HepG2 (cell line): ENCODE measurements at regions not wholly inside any gene's neighbourhood (a gene's known extent, or its start where the extent isn't known, plus 50 kb on each side); places are given as distances from the start of the nearest gene placed in this dataset.

Experiments used
- ATAC-seq: fragments of 200-7000 bp; cut with Tn5 transposase; 3 replicates; pipeline ENCODE4 v1.9.1; 2020; ENCODE audit warnings: mild to moderate bottlenecking, moderate library complexity
- BruUV-seq: library from RNA; stranded (reverse); fragments of 400-500 nt; replicated peaks from 2 replicates; lab custom pipeline; 2021; lab: Mats Ljungman, UMichigan
- CTCF ChIA-PET: fragments of 300-600 bp; formaldehyde crosslinking; extraction: SDS; loops from one replicate; lab custom pipeline; 2021; ENCODE audit warnings: low total read pairs, inconsistent platforms, low intra/inter-chr PET ratio; lab: Yijun Ruan, JAX
- POLR2A ChIA-PET: fragments of 350-600 bp; sonication (Branson Sonifier 250); formaldehyde crosslinking; loops from one replicate; lab custom pipeline; 2020; ENCODE audit warnings: antibody characterized with exemption, inconsistent platforms; lab: Yijun Ruan, JAX
- DNase-seq: peaks from one replicate; pipeline ENCODE4 v3.0.0-alpha.2; 2015; ENCODE audit warnings: low spot score
- FAIRE-seq: peaks from 3 replicates; lab custom pipeline; 2011; peaks lifted over from hg19 to GRCh38; lab: Jason Lieb, UNC
- H2AFZ ChIP-seq: one replicate; pipeline ENCODE4 v1.6.1; 2011; ENCODE audit warnings: low read length, inconsistent platforms
- H3K27ac ChIP-seq: fragments of 300-600 bp; 3 replicates; pipeline ENCODE4 v1.8.0; 2011; ENCODE audit warnings: mixed run types, mild to moderate bottlenecking, mixed read lengths, low read length, inconsistent platforms; ENCODE audit not compliant: insufficient read depth; ENCODE audit errors: extremely low read length
- H3K27me3 ChIP-seq, 2 experiments: fragments of 200-600 bp in 1 of 2; 2 replicates in 1 of 2; 3 replicates in 1 of 2; pipeline versions ENCODE4 v1.6.0 to v1.8.0; 2011; ENCODE audit warnings: low read length in 2 of 2, mild to moderate bottlenecking in 2 of 2, moderate library complexity in 2 of 2, inconsistent platforms in 1 of 2; ENCODE audit not compliant: insufficient read depth in 2 of 2, control insufficient read depth in 1 of 2
- H3K36me3 ChIP-seq, 2 experiments: fragments of 200-600 bp in 1 of 2; replicated peaks in 1 of 2; 2 replicates in 1 of 2; 3 replicates in 1 of 2; pipeline versions ENCODE4 v1.5.1 to v1.8.0; 2011; ENCODE audit warnings: low read length in 2 of 2, inconsistent platforms in 1 of 2; ENCODE audit not compliant: insufficient read depth in 2 of 2, control insufficient read depth in 1 of 2
- H3K4me1 ChIP-seq: 2 replicates; pipeline ENCODE4 v1.5.1; 2012; ENCODE audit warnings: low read length, inconsistent platforms; ENCODE audit not compliant: insufficient read depth
- H3K4me2 ChIP-seq: 2 replicates; pipeline ENCODE4 v1.6.0; 2011; ENCODE audit warnings: low read depth, low read length, inconsistent platforms
- H3K4me3 ChIP-seq, 3 experiments: fragments of 200-600 bp in 1 of 3; sonication (generic), shearing (Covaris generic) in 1 of 3; replicated peaks in 1 of 3; 2 replicates each; pipeline ENCODE4 v1.5.1; 2011 to 2016; ENCODE audit warnings: low read length in 3 of 3, inconsistent platforms in 2 of 3, low read depth in 2 of 3, mild to moderate bottlenecking in 2 of 3, control low read depth in 1 of 3, mixed read lengths in 1 of 3; ENCODE audit not compliant: insufficient read depth in 1 of 3
- H3K79me2 ChIP-seq: one replicate; pipeline ENCODE4 v1.6.1; 2011; ENCODE audit warnings: low read length, inconsistent platforms; ENCODE audit not compliant: insufficient read depth
- H3K9ac ChIP-seq: 2 replicates; pipeline ENCODE4 v1.6.0; 2011; ENCODE audit warnings: mild to moderate bottlenecking, low read depth, low read length, inconsistent platforms; ENCODE audit not compliant: insufficient read depth
- H3K9me3 ChIP-seq: 2 replicates; pipeline ENCODE4 v1.5.1; 2012; ENCODE audit warnings: mild to moderate bottlenecking, low read length
- H4K20me1 ChIP-seq: 2 replicates; pipeline ENCODE4 v1.6.0; 2011; ENCODE audit warnings: inconsistent platforms, mild to moderate bottlenecking, low read length, moderate library complexity; ENCODE audit not compliant: insufficient read depth
- ATF7 ChIP-seq, 2 experiments: fragments of 450-650 bp in 1 of 2; sonication (generic) in 1 of 2; formaldehyde crosslinking in 1 of 2; IDR thresholded peaks; 2 replicates each; pipeline versions ENCODE4 v1.4.0 to v1.6.1; 2016 to 2020; ENCODE audit warnings: antibody characterized with exemption in 1 of 2, mild to moderate bottlenecking in 1 of 2, missing genetic modification reagents in 1 of 2
- ATRX ChIP-seq: sonication (generic); formaldehyde crosslinking; IDR thresholded peaks from 2 replicates; pipeline ENCODE4 v1.4.0; 2020; ENCODE audit warnings: missing genetic modification reagents, borderline replicate concordance
- FOXK1 ChIP-seq: sonication (generic); formaldehyde crosslinking; IDR thresholded peaks from 2 replicates; pipeline ENCODE4 v1.4.0; 2020; ENCODE audit warnings: low read depth, missing genetic modification reagents, borderline replicate concordance
- NFE2 ChIP-seq: sonication (generic); formaldehyde crosslinking; IDR thresholded peaks from 2 replicates; pipeline ENCODE4 v1.4.0; 2020; ENCODE audit warnings: missing genetic modification reagents
- POGZ ChIP-seq: sonication (generic); formaldehyde crosslinking; IDR thresholded peaks from 2 replicates; pipeline ENCODE4 v1.4.0; 2020; ENCODE audit warnings: mild to moderate bottlenecking, missing genetic modification reagents
- ZNF12 ChIP-seq: sonication (generic); formaldehyde crosslinking; IDR thresholded peaks from 2 replicates; pipeline ENCODE4 v1.5.0; 2020; ENCODE audit warnings: missing genetic modification reagents
- ZNF121 ChIP-seq: sonication (generic); formaldehyde crosslinking; IDR thresholded peaks from 2 replicates; pipeline ENCODE4 v1.5.0; 2020; ENCODE audit warnings: mild to moderate bottlenecking, missing genetic modification reagents
- ZNF451 ChIP-seq: sonication (generic); formaldehyde crosslinking; IDR thresholded peaks from 2 replicates; pipeline ENCODE4 v1.5.0; 2020; ENCODE audit warnings: mild to moderate bottlenecking, missing genetic modification reagents
- ZNF747 ChIP-seq: sonication (generic); formaldehyde crosslinking; IDR thresholded peaks from 2 replicates; pipeline ENCODE4 v1.8.1; 2023; ENCODE audit warnings: missing genetic modification reagents, mild to moderate bottlenecking, borderline replicate concordance
- WGBS: methylation state at CpG from one replicate; pipeline ENCODE4 v1.1.6; 2017; ENCODE audit warnings: low lambda C conversion rate; 5-methylcytosine and 5-hydroxymethylcytosine counted together
- in situ Hi-C: cut with HindIII; loops from 2 replicates; pipeline ENCODE4 v1.10.0; 2017; ENCODE audit warnings: low pct_unique_long_range_greater_than_20kb; ENCODE audit not compliant: extremely low pct_ligation_motif_present
- intact Hi-C: fragments of 100-400 bp; cut with micrococcal nuclease; formaldehyde crosslinking; loops from one replicate; pipeline ENCODE4 v1.10.0; 2022; ENCODE audit not compliant: unreplicated experiment
- TF ChIP-seq, protein P1 (sequence below): sonication (generic); formaldehyde crosslinking; IDR thresholded peaks from 2 replicates; pipeline ENCODE4 v1.4.0; 2020; ENCODE audit warnings: low read depth, mild to moderate bottlenecking, missing genetic modification reagents
- TF ChIP-seq, protein P2 (sequence below): sonication (generic); formaldehyde crosslinking; IDR thresholded peaks from 2 replicates; pipeline ENCODE4 v1.5.1; 2020; ENCODE audit warnings: missing genetic modification reagents, mild to moderate bottlenecking, borderline replicate concordance
- TF ChIP-seq, protein P3 (sequence below): sonication (generic); formaldehyde crosslinking; IDR thresholded peaks from 2 replicates; pipeline ENCODE4 v1.4.0; 2020; ENCODE audit warnings: missing genetic modification reagents
- TF ChIP-seq, protein P4 (sequence below): sonication (generic); formaldehyde crosslinking; IDR thresholded peaks from 2 replicates; pipeline ENCODE4 v1.4.0; 2020; ENCODE audit warnings: mild to moderate bottlenecking, missing genetic modification reagents

DNA sequence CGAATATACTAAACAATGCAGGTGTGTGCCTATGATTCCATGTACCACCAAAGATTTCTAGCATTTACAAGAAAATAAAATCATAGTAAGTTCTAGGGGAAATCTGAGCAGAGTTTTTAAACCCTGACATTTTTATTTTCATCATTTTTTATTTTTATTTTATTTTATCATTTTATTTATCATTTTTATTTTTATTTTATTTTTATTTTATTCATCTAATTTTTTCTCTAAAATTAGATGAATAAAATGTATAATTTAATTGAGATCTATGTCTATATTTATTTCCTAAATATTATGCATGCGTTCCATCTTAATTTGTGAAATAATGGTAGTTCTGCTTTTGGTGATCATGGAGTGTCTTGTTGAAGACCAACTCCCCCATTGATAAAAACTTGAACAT is 257.6 kb upstream of the DOK6 start (continued):
- TF ChIP-seq, protein P1, sequence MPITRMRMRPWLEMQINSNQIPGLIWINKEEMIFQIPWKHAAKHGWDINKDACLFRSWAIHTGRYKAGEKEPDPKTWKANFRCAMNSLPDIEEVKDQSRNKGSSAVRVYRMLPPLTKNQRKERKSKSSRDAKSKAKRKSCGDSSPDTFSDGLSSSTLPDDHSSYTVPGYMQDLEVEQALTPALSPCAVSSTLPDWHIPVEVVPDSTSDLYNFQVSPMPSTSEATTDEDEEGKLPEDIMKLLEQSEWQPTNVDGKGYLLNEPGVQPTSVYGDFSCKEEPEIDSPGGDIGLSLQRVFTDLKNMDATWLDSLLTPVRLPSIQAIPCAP (CRISPR knock-in tag), result no peak
- TF ChIP-seq, protein P2, sequence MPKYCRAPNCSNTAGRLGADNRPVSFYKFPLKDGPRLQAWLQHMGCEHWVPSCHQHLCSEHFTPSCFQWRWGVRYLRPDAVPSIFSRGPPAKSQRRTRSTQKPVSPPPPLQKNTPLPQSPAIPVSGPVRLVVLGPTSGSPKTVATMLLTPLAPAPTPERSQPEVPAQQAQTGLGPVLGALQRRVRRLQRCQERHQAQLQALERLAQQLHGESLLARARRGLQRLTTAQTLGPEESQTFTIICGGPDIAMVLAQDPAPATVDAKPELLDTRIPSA (CRISPR knock-in tag), result no peak
- TF ChIP-seq NFE2 (CRISPR knock-in tag), result no peak

DNA sequence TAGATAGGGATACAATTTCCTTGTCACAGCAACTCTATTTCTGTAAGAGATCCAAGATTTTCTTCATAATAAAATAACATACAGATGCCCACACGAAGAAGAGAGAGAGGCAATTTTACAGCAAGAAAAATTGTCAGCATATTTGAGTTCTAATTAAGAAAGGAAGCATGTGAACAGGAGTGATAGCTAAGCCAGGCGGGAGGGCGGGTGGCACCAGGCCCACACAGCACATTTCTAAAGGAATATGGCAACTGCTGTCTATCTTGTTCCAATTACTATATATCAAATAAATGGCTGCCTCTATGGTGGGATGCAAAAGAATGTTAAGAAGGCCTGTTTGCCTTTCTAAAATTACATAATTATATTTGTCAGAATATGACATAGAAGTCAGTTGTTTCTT is 248.3 kb upstream of the DOK6 start:
- FAIRE-seq (no peak), DNase-seq (no peak), ATAC-seq (no peak)
- H3K79me2 ChIP-seq, result no peaks in the 10 kb centered on the region
- no peaks in the 10 kb centered on the region for H3K9me3 ChIP-seq
- no TSS peak for BruUV-seq
- intact Hi-C loops, result no loop called here
- no peak overlapping the region for H2AFZ ChIP-seq
- no peak for TF ChIP-seq FOXK1 (CRISPR knock-in tag)
- TF ChIP-seq ZNF121 (CRISPR knock-in tag), result no peak
- TF ChIP-seq, protein P3, sequence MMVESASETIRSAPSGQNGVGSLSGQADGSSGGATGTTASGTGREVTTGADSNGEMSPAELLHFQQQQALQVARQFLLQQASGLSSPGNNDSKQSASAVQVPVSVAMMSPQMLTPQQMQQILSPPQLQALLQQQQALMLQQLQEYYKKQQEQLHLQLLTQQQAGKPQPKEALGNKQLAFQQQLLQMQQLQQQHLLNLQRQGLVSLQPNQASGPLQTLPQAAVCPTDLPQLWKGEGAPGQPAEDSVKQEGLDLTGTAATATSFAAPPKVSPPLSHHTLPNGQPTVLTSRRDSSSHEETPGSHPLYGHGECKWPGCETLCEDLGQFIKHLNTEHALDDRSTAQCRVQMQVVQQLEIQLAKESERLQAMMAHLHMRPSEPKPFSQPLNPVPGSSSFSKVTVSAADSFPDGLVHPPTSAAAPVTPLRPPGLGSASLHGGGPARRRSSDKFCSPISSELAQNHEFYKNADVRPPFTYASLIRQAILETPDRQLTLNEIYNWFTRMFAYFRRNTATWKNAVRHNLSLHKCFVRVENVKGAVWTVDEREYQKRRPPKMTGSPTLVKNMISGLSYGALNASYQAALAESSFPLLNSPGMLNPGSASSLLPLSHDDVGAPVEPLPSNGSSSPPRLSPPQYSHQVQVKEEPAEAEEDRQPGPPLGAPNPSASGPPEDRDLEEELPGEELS (CRISPR knock-in tag), result no peak
- TF ChIP-seq, protein P4, sequence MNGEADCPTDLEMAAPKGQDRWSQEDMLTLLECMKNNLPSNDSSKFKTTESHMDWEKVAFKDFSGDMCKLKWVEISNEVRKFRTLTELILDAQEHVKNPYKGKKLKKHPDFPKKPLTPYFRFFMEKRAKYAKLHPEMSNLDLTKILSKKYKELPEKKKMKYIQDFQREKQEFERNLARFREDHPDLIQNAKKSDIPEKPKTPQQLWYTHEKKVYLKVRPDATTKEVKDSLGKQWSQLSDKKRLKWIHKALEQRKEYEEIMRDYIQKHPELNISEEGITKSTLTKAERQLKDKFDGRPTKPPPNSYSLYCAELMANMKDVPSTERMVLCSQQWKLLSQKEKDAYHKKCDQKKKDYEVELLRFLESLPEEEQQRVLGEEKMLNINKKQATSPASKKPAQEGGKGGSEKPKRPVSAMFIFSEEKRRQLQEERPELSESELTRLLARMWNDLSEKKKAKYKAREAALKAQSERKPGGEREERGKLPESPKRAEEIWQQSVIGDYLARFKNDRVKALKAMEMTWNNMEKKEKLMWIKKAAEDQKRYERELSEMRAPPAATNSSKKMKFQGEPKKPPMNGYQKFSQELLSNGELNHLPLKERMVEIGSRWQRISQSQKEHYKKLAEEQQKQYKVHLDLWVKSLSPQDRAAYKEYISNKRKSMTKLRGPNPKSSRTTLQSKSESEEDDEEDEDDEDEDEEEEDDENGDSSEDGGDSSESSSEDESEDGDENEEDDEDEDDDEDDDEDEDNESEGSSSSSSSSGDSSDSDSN (CRISPR knock-in tag), result no peak
- no peak for TF ChIP-seq ZNF12 (CRISPR knock-in tag)
- TF ChIP-seq ATF7 (IDR thresholded peaks at IDR 0.05), result no peak
- no peak for TF ChIP-seq ATF7 (CRISPR knock-in tag; IDR thresholded peaks at IDR 0.05)
- TF ChIP-seq POGZ (CRISPR knock-in tag), result no peak
- no peak for TF ChIP-seq ZNF747 (CRISPR knock-in tag)
- TF ChIP-seq ATRX (CRISPR knock-in tag), result no peak
- no peak for TF ChIP-seq ZNF451 (CRISPR knock-in tag)
- no peak overlapping the region for H3K4me2 ChIP-seq
- H3K4me3 ChIP-seq, result no peak overlapping the region
- H3K4me1 ChIP-seq, result no peaks in the 10 kb centered on the region
- in situ Hi-C loops, result no loop called here
- WGBS, result 18% methylated on average over 3 of the region's 3 CpGs
- no peaks in the 10 kb centered on the region for H3K36me3 ChIP-seq
- ChIA-PET POLR2A (no interaction called here), CTCF (no interaction called here)
- H3K9ac ChIP-seq, result no peak overlapping the region
- H3K27ac ChIP-seq, result no peak overlapping the region
- no peaks in the 10 kb centered on the region for H4K20me1 ChIP-seq
- no peaks in the 10 kb centered on the region for H3K27me3 ChIP-seq
